ENCODE measurements at regions not wholly inside any gene's neighbourhood (a gene's known extent, or its start where the extent isn't known, plus 50 kb on each side); places are given as distances from the start of the nearest gene placed in this dataset.

DNA sequence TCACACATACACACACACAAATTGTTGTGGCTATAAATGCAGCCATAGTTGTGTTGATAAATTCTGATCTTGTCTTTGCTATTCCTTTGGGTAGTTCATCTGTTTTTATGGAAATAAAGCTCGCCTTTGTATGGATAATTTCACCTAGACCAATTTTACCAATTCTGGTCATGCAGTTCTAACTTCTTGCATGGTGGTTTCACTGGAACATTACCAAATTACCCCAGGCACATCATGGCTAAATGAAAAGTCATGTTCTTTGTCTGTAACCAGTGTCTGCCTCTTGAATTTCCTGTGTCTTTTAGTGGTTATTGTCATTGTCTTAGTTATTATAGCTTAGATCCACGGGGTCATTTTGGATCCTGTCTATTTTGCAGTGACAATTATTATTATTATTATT, 50.3 kb upstream of the TMC1 start:
- H3K4me1 Mint-ChIP-seq = peaks cover 7% of the 10 kb centered on the region
- peaks cover 2% of the 10 kb centered on the region for H3K9me3 Mint-ChIP-seq
- H3K4me3 Mint-ChIP-seq = no peak overlapping the region
- no peak overlapping the region for H3K27ac Mint-ChIP-seq (ENCODE audit: unreplicated experiment)
- no peak for DNase-seq (ENCODE audit: low read depth, low spot score)
- TF ChIP-seq, protein P1, sequence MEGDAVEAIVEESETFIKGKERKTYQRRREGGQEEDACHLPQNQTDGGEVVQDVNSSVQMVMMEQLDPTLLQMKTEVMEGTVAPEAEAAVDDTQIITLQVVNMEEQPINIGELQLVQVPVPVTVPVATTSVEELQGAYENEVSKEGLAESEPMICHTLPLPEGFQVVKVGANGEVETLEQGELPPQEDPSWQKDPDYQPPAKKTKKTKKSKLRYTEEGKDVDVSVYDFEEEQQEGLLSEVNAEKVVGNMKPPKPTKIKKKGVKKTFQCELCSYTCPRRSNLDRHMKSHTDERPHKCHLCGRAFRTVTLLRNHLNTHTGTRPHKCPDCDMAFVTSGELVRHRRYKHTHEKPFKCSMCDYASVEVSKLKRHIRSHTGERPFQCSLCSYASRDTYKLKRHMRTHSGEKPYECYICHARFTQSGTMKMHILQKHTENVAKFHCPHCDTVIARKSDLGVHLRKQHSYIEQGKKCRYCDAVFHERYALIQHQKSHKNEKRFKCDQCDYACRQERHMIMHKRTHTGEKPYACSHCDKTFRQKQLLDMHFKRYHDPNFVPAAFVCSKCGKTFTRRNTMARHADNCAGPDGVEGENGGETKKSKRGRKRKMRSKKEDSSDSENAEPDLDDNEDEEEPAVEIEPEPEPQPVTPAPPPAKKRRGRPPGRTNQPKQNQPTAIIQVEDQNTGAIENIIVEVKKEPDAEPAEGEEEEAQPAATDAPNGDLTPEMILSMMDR (conservative IDR thresholded peaks at IDR 0.05) = no peak
- H3K27me3 Mint-ChIP-seq (ENCODE audit: low read depth) = no peaks in the 10 kb centered on the region
- H3K36me3 Mint-ChIP-seq (ENCODE audit: low read depth) = no peaks in the 10 kb centered on the region

DNA sequence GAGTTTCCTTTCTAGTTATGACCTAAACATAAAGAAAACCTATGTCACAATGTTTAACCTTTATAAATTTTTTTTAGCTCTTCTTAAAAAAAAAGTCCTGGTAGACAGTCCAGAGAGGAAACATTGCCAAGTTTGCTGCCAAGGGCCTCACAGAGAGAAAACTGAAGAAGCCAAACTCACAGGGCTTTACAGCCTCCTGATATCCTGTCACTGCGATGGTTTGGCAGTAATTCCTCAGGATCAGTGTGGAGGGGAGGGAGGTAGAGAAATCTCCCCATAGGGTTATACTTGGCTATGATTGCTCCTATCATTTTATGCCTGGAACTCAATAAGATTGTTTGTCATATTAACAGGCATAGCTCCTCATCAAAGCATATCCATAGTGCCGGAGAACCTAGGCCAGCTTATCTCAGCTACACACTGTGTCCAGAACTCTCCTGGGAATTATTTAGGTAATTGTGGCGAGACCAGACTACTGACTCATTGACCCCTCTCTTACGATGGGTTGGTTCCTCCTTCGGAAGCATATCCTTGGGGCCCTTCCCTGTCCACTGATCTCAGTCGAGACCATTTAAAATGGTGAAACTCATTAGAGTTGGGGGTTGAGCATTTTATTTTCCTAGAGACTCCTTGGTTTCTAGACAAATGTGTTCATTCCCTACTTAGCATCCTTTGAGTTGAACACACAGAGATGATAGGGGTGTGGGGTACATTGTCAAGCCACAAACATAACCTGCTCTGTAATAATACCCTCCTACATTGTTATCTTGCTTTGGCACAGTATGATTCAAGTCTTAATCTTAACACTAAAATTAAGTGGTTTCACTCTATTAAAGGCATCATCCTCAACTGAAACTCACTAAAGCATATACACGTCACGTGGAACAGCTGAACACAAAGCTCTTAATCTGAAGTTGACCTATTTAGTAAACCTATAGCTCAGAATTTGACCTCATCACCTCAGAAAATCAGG, 53.4 kb upstream of the TMC1 start:
- Mint-ChIP-seq H3K27ac (ENCODE audit: unreplicated experiment) (no peak overlapping the region), H3K4me3 (no peak overlapping the region), H3K27me3 (ENCODE audit: low read depth) (no peaks in the 10 kb centered on the region), H3K4me1 (peaks cover 7% of the 10 kb centered on the region), H3K9me3 (peaks cover 3% of the 10 kb centered on the region), H3K36me3 (ENCODE audit: low read depth) (no peaks in the 10 kb centered on the region)
- TF ChIP-seq, protein P1 (conservative IDR thresholded peaks at IDR 0.05) = no peak
- no peak for DNase-seq (ENCODE audit: low read depth, low spot score)

DNA sequence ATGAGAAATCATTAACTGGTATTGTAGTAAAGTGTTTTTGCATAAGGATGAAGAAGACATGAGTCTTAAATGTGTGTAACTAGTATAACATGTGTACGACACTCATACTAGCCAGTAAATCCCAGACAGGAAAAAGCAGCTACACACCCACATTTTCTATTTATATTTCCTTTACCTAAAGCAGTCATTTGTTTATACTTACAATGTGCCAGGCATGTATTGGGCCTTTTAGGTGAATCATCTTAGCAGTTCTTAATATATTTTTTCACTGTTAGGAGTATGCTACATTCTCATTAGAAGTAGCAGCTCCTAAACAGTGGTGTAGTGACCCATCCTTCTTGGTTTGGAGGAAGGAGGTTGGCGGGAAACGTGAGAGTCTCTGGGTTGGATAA, 55.8 kb upstream of the TMC1 start:
- no peak for DNase-seq (ENCODE audit: low read depth, low spot score)
- Mint-ChIP-seq H3K36me3 (ENCODE audit: low read depth) (no peaks in the 10 kb centered on the region), H3K27ac (ENCODE audit: unreplicated experiment) (no peak overlapping the region), H3K4me3 (no peak overlapping the region), H3K4me1 (peaks cover 10% of the 10 kb centered on the region), H3K9me3 (peaks cover 3% of the 10 kb centered on the region), H3K27me3 (ENCODE audit: low read depth) (no peaks in the 10 kb centered on the region)
- TF ChIP-seq, protein P1 (conservative IDR thresholded peaks at IDR 0.05) = no peak

DNA sequence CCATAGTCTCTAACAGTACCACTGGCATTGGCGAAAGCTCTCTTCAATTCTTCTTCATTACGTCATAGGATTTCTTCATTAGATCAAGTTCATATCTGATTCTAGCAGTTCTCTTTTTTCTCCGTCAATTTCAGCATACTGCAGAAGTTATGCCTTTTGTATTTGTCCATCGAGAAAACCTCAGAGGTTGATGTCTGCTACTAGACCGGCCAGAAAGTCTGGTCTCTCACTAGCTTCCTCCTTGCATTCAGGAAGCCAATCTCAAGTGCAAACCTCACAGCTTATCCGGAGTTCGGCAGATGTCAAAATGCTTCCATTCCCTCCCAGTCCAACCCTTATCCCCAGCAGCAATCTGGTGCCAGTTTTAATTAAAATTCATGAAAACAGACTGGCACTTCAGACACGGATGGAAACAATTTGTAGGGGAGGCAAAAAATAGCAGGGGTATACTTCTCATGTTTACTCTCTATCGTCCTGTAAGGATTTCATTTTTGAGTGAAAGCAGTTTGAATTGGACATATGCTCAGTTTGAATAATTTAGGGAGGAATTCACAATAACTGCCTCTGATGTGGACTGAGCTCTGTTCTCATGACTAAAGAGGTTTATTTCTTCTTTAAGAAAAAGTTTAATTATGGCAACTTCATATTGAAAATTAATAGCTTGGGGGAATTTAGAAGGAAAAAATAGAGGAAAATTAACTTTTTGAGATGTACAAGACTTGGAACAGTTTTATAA, 56.4 kb upstream of the TMC1 start:
- no peak for DNase-seq (ENCODE audit: low read depth, low spot score)
- Mint-ChIP-seq H3K4me3 (no peak overlapping the region), H3K36me3 (ENCODE audit: low read depth) (no peaks in the 10 kb centered on the region), H3K27me3 (ENCODE audit: low read depth) (no peaks in the 10 kb centered on the region), H3K27ac (ENCODE audit: unreplicated experiment) (no peak overlapping the region), H3K4me1 (peaks cover 13% of the 10 kb centered on the region), H3K9me3 (peaks cover 3% of the 10 kb centered on the region)
- TF ChIP-seq, protein P1 (conservative IDR thresholded peaks at IDR 0.05) = no peak

DNA sequence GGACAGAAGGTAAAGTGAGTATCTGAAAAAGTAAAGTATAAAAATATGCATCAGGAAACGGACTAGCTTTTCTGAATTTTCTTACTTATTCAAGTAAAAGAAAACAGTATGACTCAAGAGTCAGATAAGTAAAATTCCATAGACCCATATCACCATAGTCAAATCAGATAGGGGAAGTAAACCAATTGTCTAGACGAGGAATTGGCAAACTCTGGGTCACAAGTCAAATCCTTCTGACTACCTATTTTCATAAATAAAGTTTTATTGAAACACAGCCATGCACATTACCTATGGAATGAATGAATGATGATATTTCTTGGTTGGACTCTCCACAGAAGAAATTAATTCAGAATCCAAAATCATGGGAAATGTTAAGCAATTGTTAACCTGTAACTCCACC, 59.1 kb upstream of the TMC1 start:
- Mint-ChIP-seq H3K4me3 (no peak overlapping the region), H3K27ac (ENCODE audit: unreplicated experiment) (no peak overlapping the region), H3K9me3 (peaks cover 3% of the 10 kb centered on the region), H3K27me3 (ENCODE audit: low read depth) (no peaks in the 10 kb centered on the region), H3K4me1 (peaks cover 34% of the 10 kb centered on the region), H3K36me3 (ENCODE audit: low read depth) (no peaks in the 10 kb centered on the region)
- TF ChIP-seq, protein P1 (conservative IDR thresholded peaks at IDR 0.05) = no peak
- DNase-seq (ENCODE audit: low read depth, low spot score) = no peak
